NCI-H345 treated with DMSO at 0.1 percent for 48 hours (cell line): ENCODE measurements at regions not wholly inside any gene's neighbourhood (a gene's known extent, or its start where the extent isn't known, plus 50 kb on each side); places are given as distances from the start of the nearest gene placed in this dataset.

ENCODE experiments used
- DNase-seq: peaks from one replicate; lab custom pipeline; 2025; ENCODE audit not compliant: unreplicated experiment; lab: John Stamatoyannopoulos, UW

DNA sequence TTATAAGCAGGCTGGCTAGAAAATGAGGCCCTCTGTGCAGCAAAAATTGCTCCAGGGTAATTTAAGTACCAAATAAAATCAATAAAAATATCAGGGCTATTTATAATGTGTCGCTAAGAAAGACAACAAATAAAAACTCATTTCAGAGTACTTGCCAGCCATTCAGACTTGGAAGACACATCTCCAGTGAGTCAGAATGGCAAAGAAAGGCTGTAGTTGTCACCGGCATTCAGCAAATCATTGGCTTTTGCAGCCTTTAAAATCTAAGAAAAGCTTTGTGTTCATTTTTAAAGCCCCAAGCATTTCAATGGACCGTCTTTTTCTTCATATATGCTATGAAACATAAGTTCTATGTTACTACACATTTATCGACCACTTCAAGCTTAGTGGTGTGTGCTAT lies 141.1 kb upstream of the HNMT start:
- DNase-seq, result no peak

DNA sequence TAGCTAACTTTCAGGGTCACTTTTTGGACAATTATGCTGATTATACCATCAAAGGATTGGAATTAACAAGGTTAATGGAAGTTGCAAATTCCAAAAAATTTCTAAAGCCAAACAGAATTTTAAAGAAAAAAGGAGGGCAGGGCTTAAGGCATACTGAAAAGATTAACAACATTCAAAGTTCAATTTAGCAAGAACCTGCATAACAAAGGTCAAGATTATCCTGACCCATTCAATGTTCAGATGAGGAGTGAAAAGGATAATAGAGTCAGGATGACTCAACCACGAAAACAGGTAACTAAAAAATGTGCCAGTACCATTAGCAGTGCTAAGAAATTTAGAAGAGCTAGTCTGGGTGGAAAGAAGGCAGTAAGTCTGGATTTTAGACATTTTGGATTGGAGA lies 139.8 kb upstream of the HNMT start:
- DNase-seq, result no peak

DNA sequence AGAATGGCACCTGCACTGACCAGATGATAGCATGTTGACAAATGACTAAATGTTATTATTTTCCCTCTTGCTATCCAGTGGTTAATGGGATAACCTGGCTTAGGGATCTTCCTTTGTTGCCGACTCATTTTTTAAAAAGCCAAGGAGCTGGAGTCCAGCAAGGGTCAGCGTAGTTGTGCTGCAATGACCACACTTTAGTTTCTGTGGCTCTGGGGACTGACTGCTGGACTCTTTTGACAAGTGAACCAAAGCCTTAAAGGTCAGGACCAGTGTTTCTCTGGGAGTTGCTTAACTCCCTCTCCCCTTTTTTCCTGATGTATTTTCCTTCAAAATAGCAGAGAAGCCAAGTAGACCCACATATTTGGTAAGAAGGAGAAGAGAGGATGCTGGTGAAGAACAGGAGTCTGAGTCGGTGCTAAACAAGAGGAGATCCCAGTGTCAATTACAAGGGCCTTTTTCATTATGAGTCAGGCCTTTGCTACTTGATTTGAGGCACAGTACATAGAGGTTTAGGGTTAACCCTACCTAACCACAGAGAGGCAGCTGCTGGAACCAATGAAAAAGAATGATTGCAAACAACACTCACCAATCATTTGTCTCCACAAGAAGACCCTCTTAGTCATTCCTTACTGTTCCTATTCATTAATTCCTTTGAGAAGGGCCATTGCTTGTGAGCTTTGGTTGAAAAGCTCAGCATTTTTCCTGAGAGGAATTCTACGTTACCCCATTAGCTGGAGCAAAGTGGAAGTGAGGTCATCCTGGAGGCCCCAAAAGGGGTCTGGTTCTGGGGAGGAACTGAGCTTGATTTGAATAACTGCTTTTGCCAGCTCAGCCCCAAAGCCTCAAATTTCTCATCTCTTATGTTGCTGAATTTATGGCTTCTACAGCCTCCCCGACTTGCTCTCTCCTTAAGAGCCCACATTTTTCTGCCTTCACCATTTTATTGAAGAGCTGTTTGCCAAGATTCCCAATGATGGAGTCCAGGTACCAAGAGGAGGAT lies 137.6 kb upstream of the HNMT start:
- DNase-seq, result no peak

- DNase-seq, result no peak
These were observed 135.6 kb upstream of the HNMT start for GRCh38 chr2:137828624-137829023.

- DNase-seq, result no peak
These were observed 135.0 kb upstream of the HNMT start for GRCh38 chr2:137829251-137829650.

DNA sequence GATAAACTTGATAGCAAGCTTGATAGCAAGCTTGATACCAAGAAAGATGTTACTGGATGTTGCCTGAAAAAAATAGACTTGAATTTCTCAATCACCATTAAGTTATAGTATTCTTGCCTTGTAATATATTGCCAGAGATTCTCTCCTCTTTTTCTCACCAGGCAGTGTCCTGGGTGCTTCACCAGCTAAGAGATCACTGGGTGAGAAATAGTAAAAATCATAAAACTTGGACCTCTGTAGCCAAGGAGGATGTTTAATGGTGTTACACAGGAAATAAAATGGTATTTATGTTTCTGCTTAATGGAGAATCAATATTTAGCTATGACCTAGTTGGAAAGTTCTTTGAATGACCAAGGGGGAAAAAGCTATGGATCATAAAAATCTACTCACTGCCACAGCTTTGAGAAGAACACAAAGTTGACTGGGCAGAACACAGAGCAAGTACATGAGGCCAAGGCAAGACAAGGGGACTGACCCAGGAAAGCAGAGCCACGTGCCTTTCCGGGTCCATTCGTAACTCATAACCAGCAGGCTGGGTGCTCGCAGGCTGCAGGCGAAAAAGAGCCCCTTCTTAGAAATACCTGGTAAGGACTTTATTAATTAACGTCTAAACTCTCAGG lies 129.4 kb upstream of the HNMT start:
- no peak for DNase-seq

DNA sequence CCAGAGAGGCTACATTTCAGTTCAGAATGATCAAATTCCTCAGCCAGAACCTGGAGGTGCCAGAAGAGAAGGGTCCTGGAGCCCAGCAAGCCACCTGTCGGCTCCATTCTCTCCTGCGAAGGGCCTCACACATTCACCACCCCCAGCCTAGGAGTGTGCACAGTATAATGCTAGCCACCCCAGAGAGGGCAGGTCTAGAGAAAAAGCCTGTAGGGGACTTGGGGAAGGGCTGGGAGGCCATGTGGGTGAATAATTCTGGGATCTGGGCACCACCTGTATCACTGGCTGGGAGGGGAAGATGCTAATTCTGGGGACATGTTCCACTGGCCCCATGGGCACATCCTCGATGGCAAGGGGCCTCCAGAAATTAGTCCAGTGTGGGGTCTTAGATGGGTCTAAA lies 127.6 kb upstream of the HNMT start:
- DNase-seq, result no peak

GRCh38 chr2:137837830-137838229 lies 126.4 kb upstream of the HNMT start:
- DNase-seq, result peak; percentile 22

DNA sequence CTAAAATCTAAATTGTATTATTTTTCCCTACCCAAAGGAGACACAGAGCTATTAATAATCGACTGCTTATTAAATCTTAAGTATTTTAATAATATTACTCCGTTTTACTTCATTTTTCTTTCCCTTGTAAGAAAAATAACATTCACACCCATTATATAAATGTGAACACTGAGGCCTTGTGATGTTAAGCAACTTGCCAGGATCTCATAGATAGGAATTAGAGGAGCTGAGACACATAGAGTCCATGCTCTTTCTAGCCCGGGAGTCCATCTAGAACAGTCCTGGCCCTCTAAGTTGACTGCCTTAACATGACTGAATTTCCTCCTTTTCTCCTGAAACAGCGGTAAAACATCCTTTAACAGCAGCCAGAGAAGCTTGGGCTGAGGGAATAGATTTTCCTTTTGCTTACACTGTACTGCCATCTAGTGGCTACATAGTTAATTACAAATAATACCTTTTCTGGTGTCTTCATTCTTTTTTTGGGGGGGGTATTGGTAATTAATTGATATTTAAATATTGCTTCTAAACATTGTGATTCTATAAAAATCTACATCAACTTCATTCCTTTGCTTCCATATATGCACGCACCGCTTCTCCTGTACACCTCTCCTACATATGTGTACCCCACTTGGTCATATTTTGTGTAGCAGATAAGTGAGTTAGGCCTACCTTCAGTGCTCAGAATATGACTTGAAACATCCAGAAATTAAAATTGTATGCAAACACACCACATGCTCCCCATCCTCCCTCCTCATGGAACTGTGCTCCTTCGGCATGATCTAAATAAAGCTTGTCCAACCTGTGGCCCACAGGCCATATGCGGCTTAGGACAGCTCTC lies 125.8 kb upstream of the HNMT start:
- peak; percentile 70 for DNase-seq

- DNase-seq, result no peak
These were observed 121.8 kb upstream of the HNMT start for GRCh38 chr2:137842430-137842829.

GRCh38 chr2:137842952-137843351 lies 121.3 kb upstream of the HNMT start:
- DNase-seq, result no peak

- DNase-seq, result no peak
These were observed 118.9 kb upstream of the HNMT start for GRCh38 chr2:137845422-137845821.

DNA sequence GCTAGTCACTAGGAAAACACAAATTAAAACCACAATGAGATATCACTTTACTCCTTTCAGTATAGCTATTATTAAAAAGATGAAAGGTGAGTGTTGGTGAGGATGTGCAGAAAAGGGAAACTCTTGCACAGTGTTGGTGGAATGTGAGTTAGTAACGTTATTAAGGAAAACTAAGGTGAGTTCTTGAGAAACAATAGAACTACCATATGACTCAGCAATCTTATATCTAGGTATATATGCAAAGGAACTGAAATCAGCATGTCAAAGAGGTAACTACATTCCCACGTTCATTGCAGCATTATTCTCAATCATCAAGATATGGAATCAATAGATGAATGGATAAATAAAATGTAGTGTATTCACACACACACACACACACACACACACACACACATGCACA lies 117.3 kb upstream of the HNMT start:
- DNase-seq, result no peak

DNA sequence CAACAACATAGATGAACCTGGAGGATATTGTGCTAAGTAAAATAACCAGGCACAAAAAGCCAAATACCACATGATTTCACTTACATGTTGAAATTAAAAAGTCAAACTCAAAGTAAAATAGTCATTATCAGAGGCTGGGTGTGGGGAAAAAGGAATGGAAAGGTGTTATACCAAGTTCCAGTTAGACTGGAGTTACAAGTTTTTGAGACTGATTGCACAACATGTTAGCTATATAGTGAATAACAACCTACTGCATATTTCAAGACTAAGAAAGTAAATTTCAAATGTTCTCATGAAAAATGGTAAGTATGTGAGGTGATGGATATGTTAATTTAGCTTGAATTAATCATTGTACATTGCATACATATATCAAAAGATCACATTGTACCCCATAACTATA lies 116.8 kb upstream of the HNMT start:
- DNase-seq, result no peak

DNA sequence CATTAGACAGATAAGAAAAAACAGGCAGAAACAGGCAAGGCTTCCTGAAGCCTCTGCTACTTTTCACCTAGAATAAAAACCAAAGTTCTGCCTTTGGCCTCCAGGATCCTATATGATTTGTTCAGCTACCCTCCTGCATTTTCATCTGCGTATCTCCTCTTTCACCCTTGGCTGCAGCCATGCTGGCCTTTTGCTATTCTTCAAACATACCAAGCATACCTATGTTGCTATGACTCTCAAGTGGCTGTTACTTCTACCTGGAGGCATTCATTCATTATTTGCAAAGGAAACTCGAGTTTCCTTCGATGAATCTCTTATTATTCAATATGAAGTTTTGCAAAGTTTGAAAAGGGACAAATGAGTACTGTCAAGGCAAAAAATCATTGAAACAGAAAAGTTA lies 106.4 kb upstream of the HNMT start:
- DNase-seq, result no peak

DNA sequence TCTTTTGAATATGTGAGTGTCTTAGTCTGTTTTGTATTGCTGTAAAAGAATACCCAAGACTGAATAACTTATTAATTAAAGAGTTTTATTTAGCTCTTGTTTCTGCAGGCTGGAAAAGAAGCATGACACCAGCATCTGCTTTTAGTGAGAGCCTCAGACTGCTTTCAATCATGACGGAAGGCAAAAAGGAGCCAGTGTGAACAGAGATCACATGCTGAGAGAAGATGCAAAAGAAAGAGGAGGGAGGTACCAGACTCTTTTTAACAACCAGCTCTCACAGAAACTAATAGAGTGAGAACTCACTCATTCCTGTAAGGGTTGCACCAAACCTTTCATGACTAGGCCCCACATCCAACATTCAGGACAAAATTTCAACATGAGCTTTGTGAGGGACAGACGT lies 101.6 kb upstream of the HNMT start:
- no peak for DNase-seq

DNA sequence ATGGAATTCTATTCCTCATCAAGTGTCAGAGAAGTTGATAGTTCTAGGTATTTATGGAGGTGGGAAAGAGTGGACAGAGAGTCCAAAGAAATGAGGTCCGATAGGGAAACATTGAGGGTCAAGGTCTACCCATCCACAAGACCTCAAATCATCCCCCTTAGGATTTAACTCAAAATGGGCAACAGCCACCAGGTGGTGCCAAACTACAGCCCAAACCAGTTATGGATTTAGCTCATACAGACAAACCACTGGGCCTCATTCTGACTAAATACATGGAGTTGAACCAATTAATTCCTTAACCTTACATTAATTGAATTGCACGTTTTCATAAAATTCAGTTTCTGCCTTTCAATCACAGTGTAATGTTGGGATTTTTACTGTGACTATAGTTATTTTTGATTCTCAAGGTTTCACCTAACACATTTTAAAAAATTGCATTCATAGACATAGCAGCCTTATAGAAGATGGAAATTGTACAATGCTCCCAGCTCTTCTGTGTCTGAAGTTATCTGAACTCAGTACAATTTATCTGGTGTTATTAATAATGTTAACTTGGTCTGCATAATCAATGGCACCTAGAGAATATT lies 98.2 kb upstream of the HNMT start:
- peak; percentile 40 for DNase-seq

GRCh38 chr2:137870682-137871081 lies 93.6 kb upstream of the HNMT start:
- DNase-seq, result no peak

DNA sequence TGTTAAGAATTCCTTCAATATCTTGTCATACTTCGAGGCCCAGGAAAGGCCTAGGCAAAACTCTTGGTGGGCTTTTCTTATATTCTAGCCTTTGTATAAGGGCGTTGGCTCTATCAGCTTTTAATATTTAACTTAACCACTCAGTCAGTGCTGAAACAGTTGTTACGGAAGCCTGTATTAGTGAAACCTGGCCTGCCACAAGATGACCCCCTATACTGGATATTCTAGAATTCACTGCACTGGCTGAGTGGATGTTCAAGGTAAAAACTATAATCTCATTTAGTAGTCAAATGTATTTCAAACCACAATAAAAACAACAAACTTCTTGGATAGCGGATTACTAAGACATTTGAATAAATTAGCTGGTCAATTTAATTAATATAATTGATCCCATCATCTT lies 91.7 kb upstream of the HNMT start:
- no peak for DNase-seq

DNA sequence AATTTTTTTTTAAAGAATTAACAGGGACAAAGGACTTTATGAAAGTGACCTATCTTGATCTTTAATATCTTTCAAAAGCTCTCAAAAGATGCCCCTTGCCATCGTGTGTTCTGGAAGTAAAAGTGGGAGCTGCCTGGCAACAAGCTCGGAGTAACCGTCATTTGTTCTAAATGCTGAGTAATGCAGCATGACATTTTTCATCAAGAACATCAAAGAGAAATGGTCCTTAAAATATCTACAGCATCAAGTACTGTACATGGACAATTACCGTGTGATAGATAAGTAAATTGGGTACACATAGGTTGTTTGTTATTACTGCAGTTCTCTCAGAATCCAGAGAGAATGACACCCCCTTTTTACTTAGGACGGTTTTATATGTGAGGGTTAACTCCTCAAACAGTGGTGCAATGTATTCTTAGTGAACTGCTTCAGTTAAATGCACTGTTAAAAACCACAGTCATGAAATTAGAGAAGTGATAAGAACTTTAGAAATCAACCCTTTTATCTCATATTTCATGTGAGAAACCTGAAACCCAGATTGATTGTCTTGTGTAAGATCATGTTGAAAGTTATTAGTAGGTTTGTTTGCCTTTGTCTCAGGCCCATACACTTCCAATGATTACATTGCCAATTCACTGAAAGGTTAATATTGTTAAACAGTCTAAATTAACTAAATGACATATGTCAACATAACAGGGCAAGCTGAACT lies 90.6 kb upstream of the HNMT start:
- no peak for DNase-seq

DNA sequence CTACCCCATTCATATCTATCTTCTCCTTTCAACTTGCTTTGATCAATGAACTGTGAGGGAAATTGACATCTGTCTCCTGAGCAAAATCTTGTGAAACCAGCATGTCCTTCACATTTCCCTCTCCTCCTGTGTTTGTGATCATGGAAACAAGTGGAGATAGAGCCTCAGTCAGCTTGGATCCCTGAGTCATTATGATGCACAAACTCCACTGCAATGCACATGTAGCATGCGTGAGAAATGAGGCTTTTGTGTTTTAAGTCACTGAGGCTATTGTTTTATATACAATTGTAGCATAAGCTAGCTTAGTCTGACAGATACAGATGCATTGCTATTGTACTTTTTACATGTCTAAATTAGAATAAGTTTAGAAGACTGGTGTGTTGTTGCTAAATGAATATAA lies 85.2 kb upstream of the HNMT start:
- DNase-seq, result no peak
